Stomach (tissue), 4 donors: ENCODE measurements at regions not wholly inside any gene's neighbourhood (a gene's known extent, or its start where the extent isn't known, plus 50 kb on each side); places are given as distances from the start of the nearest gene placed in this dataset.

ENCODE experiments used
- POLR2AphosphoS5 ChIP-seq, 3 donors: sonication (generic); formaldehyde crosslinking; IDR thresholded peaks; one replicate each; pipeline ENCODE4 v1.6.1; 2016; ENCODE audit warnings: antibody characterized with exemption in 3 of 3
- TF ChIP-seq, protein P1 (sequence below), 7 experiments: fragments of 450-650 bp in 4 of 7; fragments of 200-600 bp in 3 of 7; sonication (generic) in 3 of 7; IDR thresholded peaks; one replicate each; pipeline ENCODE4 v1.5.1; 2016 to 2019; ENCODE audit warnings: antibody characterized with exemption in 7 of 7, control low read depth in 2 of 7, mild to moderate bottlenecking in 1 of 7

DNA sequence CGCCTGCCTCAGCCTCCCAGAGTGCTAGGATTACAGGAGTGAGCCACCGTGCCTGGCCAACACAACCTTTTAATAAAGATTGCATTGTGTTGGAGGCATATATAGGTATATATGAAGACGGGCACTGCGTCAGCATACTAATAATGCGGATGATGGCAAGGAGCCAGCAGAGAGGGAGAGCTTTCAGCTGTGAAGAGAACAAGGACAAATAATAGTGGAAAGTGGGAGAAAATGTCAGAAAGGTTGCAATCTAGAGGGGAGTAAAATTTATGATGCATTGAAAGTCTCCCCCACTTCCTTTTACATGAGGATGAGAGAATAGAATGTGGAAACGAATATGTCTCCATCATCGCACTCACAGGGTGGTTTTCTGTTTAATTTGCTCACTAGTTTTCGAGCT, 170.5 kb upstream of the TBL1XR1 start:
- TF ChIP-seq, protein P1, sequence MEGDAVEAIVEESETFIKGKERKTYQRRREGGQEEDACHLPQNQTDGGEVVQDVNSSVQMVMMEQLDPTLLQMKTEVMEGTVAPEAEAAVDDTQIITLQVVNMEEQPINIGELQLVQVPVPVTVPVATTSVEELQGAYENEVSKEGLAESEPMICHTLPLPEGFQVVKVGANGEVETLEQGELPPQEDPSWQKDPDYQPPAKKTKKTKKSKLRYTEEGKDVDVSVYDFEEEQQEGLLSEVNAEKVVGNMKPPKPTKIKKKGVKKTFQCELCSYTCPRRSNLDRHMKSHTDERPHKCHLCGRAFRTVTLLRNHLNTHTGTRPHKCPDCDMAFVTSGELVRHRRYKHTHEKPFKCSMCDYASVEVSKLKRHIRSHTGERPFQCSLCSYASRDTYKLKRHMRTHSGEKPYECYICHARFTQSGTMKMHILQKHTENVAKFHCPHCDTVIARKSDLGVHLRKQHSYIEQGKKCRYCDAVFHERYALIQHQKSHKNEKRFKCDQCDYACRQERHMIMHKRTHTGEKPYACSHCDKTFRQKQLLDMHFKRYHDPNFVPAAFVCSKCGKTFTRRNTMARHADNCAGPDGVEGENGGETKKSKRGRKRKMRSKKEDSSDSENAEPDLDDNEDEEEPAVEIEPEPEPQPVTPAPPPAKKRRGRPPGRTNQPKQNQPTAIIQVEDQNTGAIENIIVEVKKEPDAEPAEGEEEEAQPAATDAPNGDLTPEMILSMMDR (IDR thresholded peaks at IDR 0.05): no peak
- no peak for TF ChIP-seq POLR2AphosphoS5 (IDR thresholded peaks at IDR 0.05)
